ENCODE measurements at regions not wholly inside any gene's neighbourhood (a gene's known extent, or its start where the extent isn't known, plus 50 kb on each side); places are given as distances from the start of the nearest gene placed in this dataset.

DNA sequence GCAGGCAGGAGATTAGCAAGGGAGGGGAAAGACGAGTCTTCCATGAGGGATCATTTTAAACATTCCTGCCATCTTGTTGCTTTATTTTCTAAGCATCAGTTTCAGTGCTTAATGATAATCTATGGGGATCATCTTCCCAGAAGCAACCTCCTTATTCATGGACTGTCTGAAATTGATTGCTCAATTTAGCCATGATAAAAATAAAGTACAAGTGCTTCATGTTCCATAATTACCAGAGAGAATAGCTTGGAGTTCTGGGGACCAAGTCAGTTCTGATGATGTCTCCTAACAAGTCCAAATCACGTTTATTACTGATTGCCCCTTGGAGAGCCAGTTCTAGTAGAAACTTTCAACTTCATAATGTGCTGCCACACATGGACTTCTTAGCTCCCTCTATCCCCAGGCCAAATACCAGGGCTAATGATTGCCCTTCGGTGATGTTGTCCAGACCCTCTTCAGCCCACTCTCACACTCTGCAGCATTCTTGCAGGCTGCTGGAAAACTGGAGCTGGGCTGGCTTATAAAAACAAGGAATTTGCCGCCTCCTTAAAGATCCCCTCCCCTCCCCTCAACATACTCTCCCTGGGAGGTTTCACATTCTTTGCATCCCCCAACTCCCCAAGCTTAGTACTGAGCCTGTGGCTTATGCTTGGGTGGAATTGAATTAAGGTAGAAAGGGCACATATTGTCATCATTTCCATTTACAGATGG, 222.1 kb upstream of the ADAMTS9 start:
- DNase-seq (no peak), ATAC-seq (no peak)
- intact Hi-C loops (cut with DNase I, micrococcal nuclease), result no loop called here

DNA sequence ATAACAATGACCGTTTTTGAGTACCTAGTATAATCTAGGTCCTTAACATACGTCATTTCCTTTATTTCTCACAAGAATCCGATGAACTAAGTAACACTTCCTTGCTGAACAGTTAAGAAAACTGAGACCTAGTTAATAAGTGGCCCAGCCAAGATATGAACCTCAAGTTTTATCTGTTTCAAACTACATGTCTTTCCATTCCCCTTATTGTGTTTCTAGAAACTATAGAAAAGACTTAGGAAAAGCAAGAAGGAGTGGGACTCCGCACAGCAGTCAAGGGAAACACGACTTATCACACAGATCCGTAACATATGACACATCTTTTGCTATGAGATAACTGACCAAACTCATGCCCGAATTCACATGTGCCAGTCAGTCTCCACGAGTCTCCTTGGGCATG, 221.2 kb upstream of the ADAMTS9 start:
- intact Hi-C loops (cut with DNase I, micrococcal nuclease), result no loop called here
- ATAC-seq, result no peak

DNA sequence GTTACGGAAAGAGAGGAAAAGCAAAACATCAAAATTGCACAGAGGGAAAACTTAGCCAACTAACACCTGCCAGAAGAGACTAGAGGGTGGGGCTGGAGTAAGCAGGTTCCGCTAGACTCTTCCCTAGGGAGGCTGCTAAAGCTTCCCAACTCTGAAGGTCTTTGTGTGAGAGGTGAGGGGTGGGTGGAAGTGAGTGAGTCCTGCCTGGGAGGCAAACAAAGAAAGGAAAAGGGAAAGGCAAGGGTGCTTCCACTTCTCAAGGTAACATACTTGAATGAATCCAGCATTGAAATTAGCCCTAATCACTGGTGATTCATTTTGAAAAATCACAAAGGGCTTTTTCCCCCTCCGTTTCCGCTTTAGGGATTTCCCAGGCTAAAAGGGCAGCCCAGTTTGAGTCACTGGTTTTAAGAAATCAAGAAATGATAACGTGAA, 220.5 kb upstream of the ADAMTS9 start:
- intact Hi-C loops (cut with DNase I, micrococcal nuclease), result no loop called here
- DNase-seq, result no peak

More for the DNA sequence above, 221.2 kb upstream of the ADAMTS9 start:
- no peak for DNase-seq

DNA sequence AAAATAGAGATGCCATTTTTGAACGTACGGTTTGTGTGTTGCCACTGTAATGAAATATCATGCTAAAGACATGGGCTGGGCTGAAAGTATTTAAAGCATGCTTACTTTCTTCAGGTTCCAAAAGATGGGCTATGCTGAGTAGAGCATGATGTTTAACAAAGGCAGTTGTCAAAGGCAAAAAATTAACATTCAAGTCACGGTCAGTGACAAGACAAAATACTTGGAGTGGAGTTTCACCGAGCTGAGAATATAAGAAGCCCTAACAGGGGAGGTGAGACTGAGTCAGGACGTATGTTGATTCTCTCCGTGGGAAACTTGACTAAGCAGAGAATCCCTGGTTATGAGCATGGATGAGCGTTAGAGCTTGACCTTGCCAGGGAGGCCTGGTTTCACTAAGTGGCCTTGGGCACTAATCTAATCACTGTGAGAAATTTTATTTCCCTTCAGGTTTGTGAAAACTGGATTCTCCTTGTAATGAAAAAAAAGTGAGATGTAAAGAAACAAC, 218.2 kb upstream of the ADAMTS9 start:
- DNase-seq (no peak), ATAC-seq (no peak)
- intact Hi-C loops (cut with DNase I, micrococcal nuclease), result no loop called here

More for the DNA sequence above, 220.5 kb upstream of the ADAMTS9 start:
- no peak for ATAC-seq

DNA sequence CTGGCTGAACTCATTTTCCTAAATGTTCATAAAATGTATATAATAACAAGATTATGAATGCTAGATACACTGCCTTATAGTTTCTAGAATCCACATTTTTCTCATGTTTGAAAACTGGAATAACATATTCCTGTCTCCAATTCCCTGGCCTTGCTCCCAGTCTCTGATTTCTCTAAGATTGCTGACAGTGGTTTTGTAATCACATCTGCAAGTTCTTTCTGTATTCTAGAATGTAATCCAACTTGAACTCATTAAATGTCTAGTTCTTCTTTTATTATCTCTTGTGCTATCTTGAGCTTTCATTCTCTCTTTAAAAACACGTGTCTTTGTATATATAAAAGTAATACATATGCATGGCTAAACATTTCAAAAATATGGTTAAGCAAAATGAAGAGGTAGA, 215.2 kb upstream of the ADAMTS9 start:
- DNase-seq (no peak), ATAC-seq (no peak)
- intact Hi-C loops (cut with DNase I, micrococcal nuclease), result no loop called here

DNA sequence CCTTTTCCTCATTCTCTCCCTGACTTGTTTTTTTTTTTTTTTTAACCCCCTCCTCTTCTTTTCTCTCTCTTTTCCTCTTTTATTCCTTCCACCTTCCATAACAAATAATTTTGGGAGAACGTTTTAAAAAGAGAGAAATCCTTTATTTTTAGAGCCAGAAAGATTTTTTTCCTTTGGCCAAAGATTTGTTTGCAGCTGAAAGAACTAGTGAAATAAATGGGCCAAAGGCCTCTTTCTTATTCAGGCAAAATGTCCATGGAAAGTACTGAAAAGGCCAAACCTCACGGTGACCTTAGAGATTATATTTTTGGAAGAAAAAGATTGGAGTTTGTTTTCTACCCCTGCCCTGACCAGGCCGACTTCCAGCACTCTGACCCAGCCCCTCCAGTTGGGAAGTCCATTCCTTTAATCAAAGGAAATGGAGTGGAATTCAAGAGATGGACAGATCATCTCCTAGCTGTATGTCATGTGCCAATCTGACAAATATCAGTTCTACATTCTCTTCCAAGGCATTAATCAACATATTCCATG, 214.3 kb upstream of the ADAMTS9 start:
- DNase-seq (no peak), ATAC-seq (no peak)
- intact Hi-C loops (cut with DNase I, micrococcal nuclease), result no loop called here

DNA sequence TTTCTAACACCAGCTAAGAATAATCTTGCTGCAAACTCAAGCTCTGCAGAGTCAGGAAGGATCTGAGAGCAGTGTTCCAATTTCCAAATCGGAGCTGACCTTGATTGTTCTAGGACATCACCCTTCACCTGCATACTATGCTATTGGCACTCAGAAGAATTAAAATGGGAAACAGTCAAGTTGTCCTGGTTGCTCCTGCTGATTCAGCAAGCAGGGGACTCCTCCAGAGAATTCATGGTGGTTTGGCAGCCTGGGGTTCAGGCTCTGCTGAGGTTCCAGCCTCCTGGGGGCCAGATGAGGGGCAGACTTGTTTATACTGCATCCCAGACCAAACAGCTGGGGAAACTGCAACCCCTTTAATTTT, 213.7 kb upstream of the ADAMTS9 start:
- intact Hi-C loops (cut with DNase I, micrococcal nuclease), result no loop called here
- no peak for DNase-seq
- no peak for ATAC-seq

DNA sequence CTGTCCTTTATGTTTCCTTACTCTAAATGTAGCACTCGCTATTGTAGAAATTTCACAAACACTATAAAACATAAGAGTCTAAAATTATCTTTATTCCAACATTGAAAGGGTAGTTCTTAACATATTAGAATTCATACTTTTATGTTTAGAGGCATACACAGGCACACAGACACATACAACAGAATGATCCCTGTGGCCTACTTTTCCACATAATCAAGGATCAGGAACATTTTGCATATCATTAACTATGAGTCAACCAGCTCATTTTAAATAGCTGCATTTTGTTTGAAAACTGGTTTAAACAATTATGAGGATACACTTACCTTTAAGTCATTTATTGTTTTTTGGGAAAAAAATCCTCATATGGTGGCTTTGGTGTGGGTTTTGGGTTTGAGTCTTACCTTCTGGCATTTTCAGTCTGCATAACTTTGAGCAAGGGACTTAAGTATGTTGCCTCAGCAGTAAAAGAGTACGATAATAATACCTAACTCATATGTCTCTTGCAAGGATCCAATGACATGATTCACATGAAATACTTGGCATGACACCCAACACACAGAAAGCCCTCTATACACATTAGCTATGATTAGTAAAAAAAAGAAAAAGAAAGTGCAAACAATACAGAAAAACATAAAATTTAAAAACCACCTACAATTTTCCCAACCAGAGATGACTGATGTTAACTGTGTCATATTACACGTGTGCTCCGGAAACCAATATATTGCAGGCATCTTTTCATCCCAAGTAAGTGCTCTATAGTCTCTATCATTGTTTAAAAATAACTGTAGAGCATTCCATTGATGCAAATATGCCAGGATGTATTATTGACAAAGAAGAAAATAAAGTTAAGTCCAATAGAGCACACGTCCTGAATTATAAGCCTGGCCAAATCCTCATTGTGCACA, 213.1 kb upstream of the ADAMTS9 start:
- intact Hi-C loops (cut with DNase I, micrococcal nuclease), result no loop called here
- DNase-seq, result no peak
- ATAC-seq, result no peak

DNA sequence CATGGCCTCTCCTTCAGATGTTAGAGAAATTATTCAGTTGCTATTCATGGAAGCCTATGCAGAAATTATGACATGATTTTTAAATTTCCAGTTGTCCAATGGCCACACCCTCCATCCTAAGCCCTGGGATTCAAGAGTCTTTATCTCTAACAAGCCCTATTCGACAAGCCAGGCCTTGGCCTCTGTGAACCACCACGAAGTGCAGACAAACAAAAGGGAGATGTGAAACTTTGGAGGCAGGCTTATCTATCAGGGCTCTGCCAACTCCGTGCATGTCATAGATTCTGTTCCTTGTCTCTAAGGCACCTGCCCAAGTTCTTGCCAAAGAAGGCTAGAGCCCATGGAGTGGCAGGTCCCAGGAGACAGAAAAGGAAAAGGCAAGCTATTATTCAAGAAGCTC, 212.4 kb upstream of the ADAMTS9 start:
- ATAC-seq, result no peak

DNA sequence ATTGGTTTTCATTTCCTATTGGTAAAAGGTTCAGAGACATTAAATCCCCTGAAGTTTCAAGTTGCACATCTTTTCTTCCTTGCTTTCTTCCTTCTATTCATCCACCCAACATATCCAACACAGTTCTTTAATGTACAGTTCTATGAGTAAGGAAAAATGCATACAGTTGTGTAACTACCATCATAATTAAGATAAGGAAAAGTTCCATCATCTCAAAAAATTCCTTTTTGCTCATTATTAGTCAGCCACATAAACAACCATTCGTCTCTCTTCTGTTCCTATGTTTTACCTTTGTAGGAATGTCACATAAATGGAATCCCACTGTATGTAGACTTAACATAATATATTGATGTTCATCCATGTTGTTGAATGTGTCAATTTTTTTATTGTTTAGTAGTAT, 211.1 kb upstream of the ADAMTS9 start:
- DNase-seq, result no peak
- no peak for ATAC-seq
- intact Hi-C loops (cut with DNase I, micrococcal nuclease), result no loop called here

More for the DNA sequence above, 212.4 kb upstream of the ADAMTS9 start:
- intact Hi-C loops (cut with DNase I, micrococcal nuclease), result no loop called here
- DNase-seq, result no peak

DNA sequence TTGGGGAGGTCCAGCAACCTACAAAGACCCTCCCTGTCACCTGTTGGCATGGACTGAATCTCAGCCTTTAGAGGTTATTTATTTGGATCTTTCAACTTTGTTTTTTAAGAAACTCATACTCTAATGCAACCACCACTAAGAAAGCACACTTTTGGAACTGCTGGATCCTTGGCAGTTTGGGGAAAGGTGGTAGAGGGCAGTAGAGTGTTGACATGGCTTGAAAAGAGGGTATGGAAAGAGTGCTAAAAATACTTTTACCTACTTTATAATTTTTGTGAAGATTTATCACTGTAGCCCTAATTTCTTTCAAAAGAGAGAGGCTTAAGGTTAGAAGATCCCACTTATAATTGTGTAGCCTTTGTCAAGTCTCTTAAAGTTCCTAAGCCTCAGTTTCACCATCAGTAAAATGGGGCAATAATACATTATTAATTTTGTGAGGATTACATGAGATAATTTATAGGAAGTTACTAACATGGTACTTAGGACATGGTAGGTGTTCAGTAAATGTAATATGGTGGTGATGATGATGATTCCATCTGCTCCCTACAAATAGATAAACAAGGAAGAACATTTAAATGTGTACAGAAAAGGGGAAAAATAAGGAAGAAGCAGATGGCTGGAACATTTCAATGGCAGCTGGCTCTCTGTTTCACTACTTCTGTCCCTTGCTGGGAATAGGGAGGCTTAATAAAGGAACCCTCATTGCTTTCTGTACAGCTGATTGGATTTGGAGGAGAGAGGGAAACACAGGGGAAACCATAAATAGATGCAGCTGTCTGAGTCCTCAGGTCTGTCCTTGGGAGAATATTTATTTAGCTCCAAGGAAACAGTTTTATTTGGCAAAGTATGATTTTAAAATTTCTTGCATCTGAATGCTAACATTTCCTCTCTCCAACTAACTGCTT, 208.4 kb upstream of the ADAMTS9 start:
- DNase-seq (no peak), ATAC-seq (no peak)
- intact Hi-C loops (cut with DNase I, micrococcal nuclease), result no loop called here

DNA sequence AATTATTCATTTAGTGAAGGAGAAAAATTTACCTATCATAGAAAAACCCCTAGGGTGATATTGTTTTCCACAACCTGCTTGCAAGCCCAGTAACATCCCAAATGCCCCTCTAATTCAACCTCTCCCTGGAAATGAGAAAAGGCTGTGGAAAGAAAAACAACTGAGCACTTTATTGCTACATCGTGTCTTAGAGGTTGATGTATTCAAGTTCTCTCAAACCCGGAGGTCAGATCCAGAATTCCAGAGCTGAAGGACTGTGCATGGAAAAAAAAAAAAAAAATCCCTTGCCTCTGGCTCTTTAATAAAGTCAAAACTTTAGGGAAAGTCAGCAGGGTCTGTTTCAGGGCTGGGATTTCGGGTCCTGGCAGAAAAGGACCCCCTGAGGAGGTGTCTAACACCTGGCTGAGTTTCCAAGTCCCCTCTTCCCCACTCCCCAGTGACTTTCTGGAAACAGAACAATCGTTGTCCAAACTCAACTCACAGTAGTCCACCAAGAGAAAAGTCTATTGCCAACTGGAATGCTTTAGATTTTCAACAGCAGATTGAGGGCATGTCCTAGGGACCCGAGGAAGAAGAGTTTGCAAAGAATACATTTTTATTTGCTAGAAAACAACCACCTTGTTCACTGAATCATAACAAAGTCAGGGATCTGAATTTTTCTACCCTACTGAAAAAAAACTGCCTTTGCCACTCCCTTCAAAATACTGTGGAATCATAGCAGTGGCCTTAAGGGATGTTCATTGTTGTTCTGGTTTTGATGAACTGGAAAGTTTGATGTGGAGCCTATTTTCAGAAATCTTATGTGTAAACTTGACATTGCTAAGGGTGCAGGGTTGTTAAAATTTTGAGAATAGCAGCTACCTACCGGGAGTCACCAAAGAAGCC, 207.5 kb upstream of the ADAMTS9 start:
- DNase-seq (no peak), ATAC-seq (no peak)
- intact Hi-C loops (cut with DNase I, micrococcal nuclease), result no loop called here

DNA sequence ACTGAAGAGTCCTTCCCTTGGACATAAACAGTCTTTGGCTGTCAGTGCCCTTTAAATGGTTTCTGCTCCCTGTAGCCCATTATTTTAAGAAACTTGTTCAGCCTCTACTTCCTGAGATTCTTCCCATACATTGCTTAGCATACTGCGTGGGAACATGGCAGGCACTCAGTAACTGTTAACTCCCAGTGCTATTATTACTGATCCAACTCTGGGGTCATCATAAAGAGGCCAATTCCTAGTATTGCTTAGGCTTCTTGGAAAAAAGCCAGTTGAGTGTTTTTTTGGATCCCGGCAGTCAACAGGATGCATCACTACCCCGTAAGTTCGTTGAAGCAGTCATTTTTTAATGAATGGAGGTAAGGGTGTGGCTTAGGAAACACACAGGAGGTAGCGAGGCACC, 206.2 kb upstream of the ADAMTS9 start:
- ATAC-seq (no peak), DNase-seq (no peak)
- intact Hi-C loops (cut with DNase I, micrococcal nuclease), result no loop called here

DNA sequence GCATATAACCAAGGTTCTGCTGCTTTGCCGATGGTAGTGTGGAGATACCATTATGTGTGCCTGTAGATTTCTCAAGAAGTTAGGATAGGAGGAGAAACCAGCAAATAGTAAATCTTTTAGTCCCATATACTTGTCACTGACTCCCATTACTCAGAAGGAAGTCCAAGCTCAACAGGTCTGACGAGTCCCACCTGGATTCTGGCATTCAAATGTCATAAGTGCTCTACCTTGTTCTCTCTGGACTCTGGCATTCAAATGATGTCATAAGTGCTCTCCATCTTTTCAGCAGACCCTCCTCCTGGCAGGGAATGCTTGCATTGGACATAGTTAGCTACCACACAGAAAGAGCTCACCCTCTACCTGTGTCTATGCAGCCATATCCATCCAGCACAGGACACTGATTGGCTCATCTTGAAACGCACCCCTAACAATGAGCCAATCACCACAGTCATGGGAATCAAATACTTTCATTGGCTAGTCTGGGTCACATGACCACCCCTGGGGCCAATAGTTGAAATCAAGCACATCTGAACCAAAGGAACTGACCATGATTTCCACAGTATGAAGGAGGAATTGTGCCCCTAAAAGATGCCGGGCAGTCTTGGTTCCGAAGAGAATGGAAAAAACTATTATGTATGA, 205.0 kb upstream of the ADAMTS9 start:
- intact Hi-C loops (cut with DNase I, micrococcal nuclease), result no loop called here
- DNase-seq (no peak), ATAC-seq (no peak)

DNA sequence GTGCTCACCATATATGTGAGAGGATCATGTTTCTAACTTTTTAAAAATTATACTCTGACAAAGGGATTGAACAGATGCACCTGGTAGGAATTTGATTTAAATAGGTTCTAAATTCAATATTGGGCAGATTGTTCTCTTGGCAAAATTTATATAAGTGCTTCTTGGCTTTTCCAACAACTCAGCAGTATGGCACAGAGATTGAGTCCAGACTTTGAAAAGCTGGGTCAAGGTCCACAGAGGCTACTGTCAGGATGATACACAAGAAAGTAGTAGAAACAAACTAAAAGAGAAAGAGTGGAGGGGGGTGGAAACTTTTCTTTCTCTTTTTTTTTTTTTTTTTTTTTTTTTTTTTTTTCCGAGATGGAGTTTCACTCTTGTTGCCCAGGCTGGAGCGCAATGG, 203.2 kb upstream of the ADAMTS9 start:
- DNase-seq (no peak), ATAC-seq (no peak)
- intact Hi-C loops (cut with DNase I, micrococcal nuclease), result no loop called here

DNA sequence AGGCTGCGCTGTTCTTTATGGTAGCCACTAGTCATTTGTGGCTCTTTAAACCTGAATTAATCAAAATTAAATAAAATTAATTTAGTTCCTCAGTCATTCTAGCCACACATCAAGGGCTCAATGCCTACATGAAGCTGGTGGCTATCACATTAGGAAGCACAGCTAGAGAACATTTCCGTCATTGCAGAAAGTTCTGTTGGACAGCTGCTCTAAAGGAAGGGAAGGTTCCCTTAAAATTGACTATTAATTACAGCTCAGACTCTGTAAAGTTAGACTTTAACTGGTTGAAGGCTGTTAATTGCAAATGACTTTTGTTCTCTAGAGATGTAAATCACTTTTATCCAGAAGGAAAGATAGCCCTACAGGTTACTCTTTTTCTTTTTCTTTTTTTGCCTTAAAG, 202.7 kb upstream of the ADAMTS9 start:
- no peak for DNase-seq
- intact Hi-C loops (cut with DNase I, micrococcal nuclease), result no loop called here
- no peak for ATAC-seq

DNA sequence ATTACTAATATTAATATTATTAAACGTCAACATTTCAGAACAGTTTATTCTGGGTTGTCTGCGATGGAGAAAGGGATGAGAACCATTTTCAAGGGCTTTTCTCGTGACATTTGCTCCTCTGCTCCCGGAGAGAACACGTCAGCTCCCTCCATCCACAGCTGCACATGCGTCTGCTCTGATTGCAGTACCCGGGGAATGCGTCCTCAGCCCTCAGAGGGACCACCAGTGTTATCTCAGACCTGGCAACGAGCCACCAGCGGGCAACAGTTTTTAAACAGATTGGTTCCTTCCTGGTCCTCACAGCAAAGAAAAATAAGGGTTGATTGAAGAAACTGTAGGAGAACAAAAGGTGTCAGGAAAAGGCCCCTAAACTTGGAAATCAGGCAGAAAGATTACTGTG, 202.2 kb upstream of the ADAMTS9 start:
- DNase-seq (no peak), ATAC-seq (no peak)
- intact Hi-C loops (cut with DNase I, micrococcal nuclease), result no loop called here
